ENCODE measurements at regions not wholly inside any gene's neighbourhood (a gene's known extent, or its start where the extent isn't known, plus 50 kb on each side); places are given as distances from the start of the nearest gene placed in this dataset.

GRCh38 chr3:30504939-30505338 is 101.5 kb upstream of the TGFBR2 start:
- DNase-seq = no peak

GRCh38 chr3:30505866-30506520 is 100.4 kb upstream of the TGFBR2 start:
- no peak for DNase-seq

GRCh38 chr3:30508339-30508738 is 98.1 kb upstream of the TGFBR2 start:
- DNase-seq = no peak

GRCh38 chr3:30510596-30510995 is 95.8 kb upstream of the TGFBR2 start:
- no peak for DNase-seq

- no peak for DNase-seq
Measured at GRCh38 chr3:30511524-30512251, 94.7 kb upstream of the TGFBR2 start.

- no peak for DNase-seq
Measured at GRCh38 chr3:30512576-30512975, 93.8 kb upstream of the TGFBR2 start.

- DNase-seq = no peak
Measured at GRCh38 chr3:30513374-30514152, 92.8 kb upstream of the TGFBR2 start.

- peak; percentile 26 for DNase-seq
Measured at GRCh38 chr3:30516238-30516637, 90.2 kb upstream of the TGFBR2 start.

- DNase-seq = no peak
Measured at GRCh38 chr3:30518181-30518864, 88.1 kb upstream of the TGFBR2 start.

- no peak for DNase-seq
Measured at GRCh38 chr3:30518872-30519271, 87.5 kb upstream of the TGFBR2 start.

- DNase-seq = no peak
Measured at GRCh38 chr3:30520699-30521098, 85.7 kb upstream of the TGFBR2 start.

- DNase-seq = no peak
Measured at GRCh38 chr3:30521156-30521715, 85.2 kb upstream of the TGFBR2 start.

GRCh38 chr3:30522476-30522875 is 83.9 kb upstream of the TGFBR2 start:
- no peak for DNase-seq

- no peak for DNase-seq
Measured at GRCh38 chr3:30523366-30523765, 83.0 kb upstream of the TGFBR2 start.

- no peak for DNase-seq
Measured at GRCh38 chr3:30524357-30525040, 81.9 kb upstream of the TGFBR2 start.

GRCh38 chr3:30526031-30526430 is 80.4 kb upstream of the TGFBR2 start:
- no peak for DNase-seq

- DNase-seq = no peak
Measured at GRCh38 chr3:30527186-30527585, 79.2 kb upstream of the TGFBR2 start.

- DNase-seq = no peak
Measured at GRCh38 chr3:30527720-30528119, 78.7 kb upstream of the TGFBR2 start.

- DNase-seq = no peak
Measured at GRCh38 chr3:30530084-30530483, 76.3 kb upstream of the TGFBR2 start.

- no peak for DNase-seq
Measured at GRCh38 chr3:30531017-30531570, 75.3 kb upstream of the TGFBR2 start.

- no peak for DNase-seq
Measured at GRCh38 chr3:30535525-30535924, 70.9 kb upstream of the TGFBR2 start.

- no peak for DNase-seq
Measured at GRCh38 chr3:30538791-30539190, 67.6 kb upstream of the TGFBR2 start.
